Naive thymus-derived CD8-positive, alpha-beta T cell (primary cell): ENCODE measurements at regions not wholly inside any gene's neighbourhood (a gene's known extent, or its start where the extent isn't known, plus 50 kb on each side); places are given as distances from the start of the nearest gene placed in this dataset.

Experiments
- ATAC-seq, 2 donors: fragments of 150-1000 bp; cut with Tn5 transposase in 1 of 2; sonication (Bioruptor Pico), chemical (Tn5 transposase) in 1 of 2; 1 replicate in 1 of 2; 2 replicates in 1 of 2; pipeline ENCODE4 v1.10.0; 2021; ENCODE audit warnings: mild to moderate bottlenecking in 2 of 2, moderate library complexity in 2 of 2
- POLR2A ChIA-PET: fragments of 350-600 bp; sonication (Branson Sonifier 250); formaldehyde crosslinking; loops from one replicate; lab custom pipeline; 2021; ENCODE audit warnings: antibody characterized with exemption; lab: Charles Lee
- DNase-seq, 10 donors: peaks; one replicate each; pipeline versions ENCODE4 v3.0.0 to v3.0.0-alpha.2; 2020 to 2022
- H3K27ac Mint-ChIP-seq, 10 donors: one replicate each; pipeline ENCODE4 v1.8.0; 2020 to 2022; ENCODE audit warnings: mild to moderate bottlenecking in 10 of 10, mixed read lengths in 10 of 10, moderate library complexity in 4 of 10, inconsistent platforms in 1 of 10
- H3K27me3 Mint-ChIP-seq, 5 donors: one replicate each; pipeline ENCODE4 v1.8.0; 2021 to 2022; ENCODE audit warnings: mixed read lengths in 5 of 5
- H3K36me3 Mint-ChIP-seq, 3 donors: one replicate each; pipeline ENCODE4 v1.8.0; 2020 to 2022; ENCODE audit warnings: mixed read lengths in 3 of 3, mild to moderate bottlenecking in 2 of 3, inconsistent platforms in 1 of 3
- H3K4me1 Mint-ChIP-seq, 4 donors: one replicate each; pipeline ENCODE4 v1.8.0; 2021 to 2022; ENCODE audit warnings: mixed read lengths in 4 of 4
- H3K4me3 Mint-ChIP-seq, 10 donors: one replicate each; pipeline ENCODE4 v1.8.0; 2020 to 2022; ENCODE audit warnings: mild to moderate bottlenecking in 10 of 10, mixed read lengths in 10 of 10, moderate library complexity in 6 of 10, inconsistent platforms in 1 of 10
- H3K9me3 Mint-ChIP-seq, 9 donors: one replicate each; pipeline ENCODE4 v1.8.0; 2020 to 2022; ENCODE audit warnings: mixed read lengths in 9 of 9, mild to moderate bottlenecking in 3 of 9, inconsistent platforms in 1 of 9, moderate library complexity in 1 of 9

GRCh38 chr10:49243610-49244283, 55.2 kb upstream of the C10orf71 start:
- Mint-ChIP-seq H3K4me1 (peaks cover 0 to 15% (median 0%) of the 10 kb centered on the region in 4 donors), H3K36me3 (peaks cover 0 to 3% (median 0%) of the 10 kb centered on the region in 3 donors), H3K4me3 (no peak overlapping the region), H3K27me3 (peaks cover 7 to 13% (median 9%) of the 10 kb centered on the region in 5 donors), H3K9me3 (peaks cover 0 to 8% (median 0%) of the 10 kb centered on the region in 9 donors), H3K27ac (no peak overlapping the region)
- ATAC-seq = no peak
- POLR2A ChIA-PET = no interaction called here
- no peak for DNase-seq

DNA sequence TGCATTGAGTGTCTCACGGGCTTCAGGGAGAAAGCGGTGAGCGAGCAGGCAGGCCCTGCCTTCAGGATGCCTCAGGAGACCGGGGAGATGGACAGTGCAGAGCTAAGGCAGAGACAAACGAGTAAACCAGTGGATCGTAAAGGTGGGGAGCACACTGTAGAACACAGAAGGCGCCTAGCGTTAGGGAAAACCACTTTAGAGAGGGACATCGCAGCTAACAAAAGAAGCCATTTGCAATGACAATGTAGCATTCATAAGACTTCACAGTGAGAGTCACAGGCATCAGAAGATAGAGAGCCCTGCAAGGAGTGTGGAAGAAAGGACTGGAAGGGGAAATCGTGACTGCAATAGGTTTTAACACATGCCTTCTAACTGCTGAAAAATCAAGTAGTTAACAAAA, 54.9 kb upstream of the TMEM273 start:
- H3K4me3 Mint-ChIP-seq = no peak overlapping the region
- POLR2A ChIA-PET = no interaction called here
- no peak for DNase-seq
- ATAC-seq = no peak
- no peak overlapping the region for H3K27ac Mint-ChIP-seq
- H3K27me3 Mint-ChIP-seq = peaks cover 7 to 13% (median 9%) of the 10 kb centered on the region in 5 donors
- peaks cover 0 to 6% (median 0%) of the 10 kb centered on the region in 9 donors for H3K9me3 Mint-ChIP-seq
- H3K4me1 Mint-ChIP-seq = peaks cover 0 to 15% (median 0%) of the 10 kb centered on the region in 4 donors
- peaks cover 0 to under 1% (median 0%) of the 10 kb centered on the region in 3 donors for H3K36me3 Mint-ChIP-seq

- peaks cover 0 to 7% (median 0%) of the 10 kb centered on the region in 9 donors for H3K9me3 Mint-ChIP-seq
- POLR2A ChIA-PET = no interaction called here
These were observed 54.4 kb upstream of the TMEM273 start for GRCh38 chr10:49242604-49243003.

GRCh38 chr10:49241385-49241784, 53.2 kb upstream of the TMEM273 start:
- Mint-ChIP-seq H3K36me3 (no peaks in the 10 kb centered on the region), H3K9me3 (peaks cover 0 to 14% (median 0%) of the 10 kb centered on the region in 9 donors), H3K27ac (peak overlapping the region in 1 of 10 donors; percentile 14), H3K27me3 (peaks cover 7 to 13% (median 9%) of the 10 kb centered on the region in 5 donors), H3K4me1 (peaks cover 0 to 15% (median 0%) of the 10 kb centered on the region in 4 donors), H3K4me3 (no peak overlapping the region)
- DNase-seq (no peak), ATAC-seq (no peak)
- POLR2A ChIA-PET = no interaction called here

More at GRCh38 chr10:49242604-49243003, 54.4 kb upstream of the TMEM273 start:
- Mint-ChIP-seq H3K4me1 (peaks cover 0 to 15% (median 0%) of the 10 kb centered on the region in 4 donors), H3K27me3 (peaks cover 7 to 13% (median 9%) of the 10 kb centered on the region in 5 donors), H3K4me3 (no peak overlapping the region), H3K27ac (no peak overlapping the region), H3K36me3 (no peaks in the 10 kb centered on the region)
- no peak for ATAC-seq
- DNase-seq = no peak

DNA sequence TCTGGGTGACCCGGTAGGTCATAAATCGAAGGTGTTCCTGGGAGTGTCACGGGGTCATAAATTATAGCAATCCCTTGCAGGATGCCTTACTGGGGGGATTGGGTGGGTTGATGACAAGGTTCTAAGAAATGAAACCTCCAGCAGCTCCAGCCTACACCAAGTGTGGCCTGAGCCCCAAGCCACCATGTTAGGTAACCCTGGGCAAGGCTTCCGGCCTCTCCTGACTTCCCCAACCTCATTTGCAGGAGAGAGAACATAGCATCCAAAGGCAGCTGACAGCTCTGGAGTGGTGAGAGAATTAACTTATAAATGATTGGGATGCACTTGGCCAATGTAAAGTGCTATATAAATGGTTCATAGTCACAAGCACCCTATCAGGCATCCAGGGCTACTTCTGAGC, 52.8 kb upstream of the TMEM273 start:
- H3K9me3 Mint-ChIP-seq = peaks cover 0 to 14% (median 0%) of the 10 kb centered on the region in 9 donors
- DNase-seq (no peak), ATAC-seq (no peak)
- H3K4me3 Mint-ChIP-seq = no peak overlapping the region
- H3K4me1 Mint-ChIP-seq = peaks cover 0 to 15% (median 0%) of the 10 kb centered on the region in 4 donors
- H3K36me3 Mint-ChIP-seq = no peaks in the 10 kb centered on the region
- POLR2A ChIA-PET = no interaction called here
- H3K27ac Mint-ChIP-seq = no peak overlapping the region
- peaks cover 7 to 13% (median 9%) of the 10 kb centered on the region in 5 donors for H3K27me3 Mint-ChIP-seq
